AG09319 (cell line): ENCODE measurements at regions not wholly inside any gene's neighbourhood (a gene's known extent, or its start where the extent isn't known, plus 50 kb on each side); places are given as distances from the start of the nearest gene placed in this dataset.

Source experiments
- DNase-seq: peaks from one replicate; pipeline ENCODE4 v3.0.0-alpha.2; 2010; ENCODE audit warnings: low read depth; ENCODE audit errors: extremely low read depth
- TF ChIP-seq, protein P1 (sequence below): IDR thresholded peaks from 2 replicates; pipeline ENCODE4 v1.5.1; 2011; ENCODE audit warnings: low read depth, mild to moderate bottlenecking, inconsistent platforms, low read length, moderate library complexity

DNA sequence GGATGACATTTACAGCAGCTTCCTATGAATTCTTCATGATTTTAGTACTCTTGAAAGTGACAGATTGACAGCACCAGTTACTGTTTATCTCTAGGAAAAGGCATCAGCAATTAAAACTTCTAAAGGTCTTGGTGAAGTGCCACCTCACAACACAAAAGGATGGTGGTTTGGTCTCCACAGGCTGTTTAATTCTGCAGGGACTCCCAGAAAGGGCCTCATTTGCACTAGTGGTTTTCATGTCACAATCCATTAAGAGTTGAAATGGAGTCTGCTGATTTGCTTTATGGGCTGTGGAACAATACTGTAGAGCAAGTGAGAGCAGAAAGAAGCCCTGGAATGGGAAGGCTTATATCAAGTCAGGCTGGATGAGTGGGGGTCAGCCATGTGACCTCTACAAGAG, 225.3 kb upstream of the KCNMB2 start:
- TF ChIP-seq, protein P1, sequence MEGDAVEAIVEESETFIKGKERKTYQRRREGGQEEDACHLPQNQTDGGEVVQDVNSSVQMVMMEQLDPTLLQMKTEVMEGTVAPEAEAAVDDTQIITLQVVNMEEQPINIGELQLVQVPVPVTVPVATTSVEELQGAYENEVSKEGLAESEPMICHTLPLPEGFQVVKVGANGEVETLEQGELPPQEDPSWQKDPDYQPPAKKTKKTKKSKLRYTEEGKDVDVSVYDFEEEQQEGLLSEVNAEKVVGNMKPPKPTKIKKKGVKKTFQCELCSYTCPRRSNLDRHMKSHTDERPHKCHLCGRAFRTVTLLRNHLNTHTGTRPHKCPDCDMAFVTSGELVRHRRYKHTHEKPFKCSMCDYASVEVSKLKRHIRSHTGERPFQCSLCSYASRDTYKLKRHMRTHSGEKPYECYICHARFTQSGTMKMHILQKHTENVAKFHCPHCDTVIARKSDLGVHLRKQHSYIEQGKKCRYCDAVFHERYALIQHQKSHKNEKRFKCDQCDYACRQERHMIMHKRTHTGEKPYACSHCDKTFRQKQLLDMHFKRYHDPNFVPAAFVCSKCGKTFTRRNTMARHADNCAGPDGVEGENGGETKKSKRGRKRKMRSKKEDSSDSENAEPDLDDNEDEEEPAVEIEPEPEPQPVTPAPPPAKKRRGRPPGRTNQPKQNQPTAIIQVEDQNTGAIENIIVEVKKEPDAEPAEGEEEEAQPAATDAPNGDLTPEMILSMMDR: no peak
- DNase-seq: no peak

- no peak for DNase-seq
- TF ChIP-seq, protein P1: no peak
Observed at GRCh38 chr3:178313716-178314115, 222.5 kb upstream of the KCNMB2 start.

DNA sequence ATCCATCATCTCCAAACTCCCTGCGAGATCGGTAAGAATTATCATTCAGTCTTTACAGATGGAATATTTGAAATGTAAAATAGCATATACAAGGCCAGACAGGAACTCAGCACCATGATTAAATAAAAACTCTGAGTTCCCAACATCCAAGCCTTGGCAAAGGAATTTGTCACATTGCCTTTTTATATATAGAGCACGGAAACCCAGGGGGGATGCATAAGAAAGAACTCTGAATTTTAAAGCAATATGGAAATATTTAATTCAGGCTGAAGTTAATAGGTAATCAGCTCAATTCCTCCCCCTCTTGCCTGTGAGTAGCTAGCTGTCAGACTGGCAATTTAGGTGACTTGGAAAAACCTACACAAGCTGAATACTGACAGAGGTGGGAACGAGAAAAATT, 217.9 kb upstream of the KCNMB2 start:
- no peak for DNase-seq

GRCh38 chr3:178318941-178319816, 217.1 kb upstream of the KCNMB2 start:
- TF ChIP-seq, protein P1: no peak
- DNase-seq: no peak

More for the DNA sequence above, 217.9 kb upstream of the KCNMB2 start:
- TF ChIP-seq, protein P1: no peak

GRCh38 chr3:178320456-178321351, 215.5 kb upstream of the KCNMB2 start:
- peak; percentile 8 for DNase-seq
- TF ChIP-seq, protein P1: no peak

DNA sequence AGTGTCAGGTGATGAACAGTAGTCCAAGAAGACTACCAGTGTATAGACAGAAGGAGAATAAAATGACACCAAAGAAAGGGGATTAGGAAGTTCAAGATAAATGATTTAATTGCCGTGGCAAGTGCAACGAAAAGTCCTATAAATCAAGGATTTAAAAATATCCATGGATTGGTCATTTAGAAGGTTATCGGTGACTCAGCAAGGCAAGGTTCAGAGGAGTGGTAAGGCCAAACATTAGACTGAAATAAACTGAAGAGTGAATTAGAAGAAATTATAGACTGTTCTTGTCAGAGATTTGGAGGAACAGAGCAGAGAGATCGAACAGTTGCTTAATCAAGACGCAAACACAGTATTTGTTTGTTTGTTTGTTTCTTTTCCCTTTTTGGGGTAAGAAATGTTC, 211.9 kb upstream of the KCNMB2 start:
- DNase-seq: no peak

More for the DNA sequence above, 211.9 kb upstream of the KCNMB2 start:
- TF ChIP-seq, protein P1: no peak
